HG03060 (cell line): ENCODE measurements at regions not wholly inside any gene's neighbourhood (a gene's known extent, or its start where the extent isn't known, plus 50 kb on each side); places are given as distances from the start of the nearest gene placed in this dataset.

Experiments used
- ATAC-seq: cut with Tn5 transposase; IDR thresholded peaks from one replicate; pipeline ENCODE4 v1.9.1; 2021; ENCODE audit warnings: low read depth, moderate number of reproducible peaks; ENCODE audit not compliant: unreplicated experiment

- ATAC-seq = no peak
Observed at GRCh38 chr6:150651808-150652470, 52.3 kb downstream of the PLEKHG1 start.

- ATAC-seq = no peak
Observed at GRCh38 chr6:150652848-150653613, 53.3 kb downstream of the PLEKHG1 start.

DNA sequence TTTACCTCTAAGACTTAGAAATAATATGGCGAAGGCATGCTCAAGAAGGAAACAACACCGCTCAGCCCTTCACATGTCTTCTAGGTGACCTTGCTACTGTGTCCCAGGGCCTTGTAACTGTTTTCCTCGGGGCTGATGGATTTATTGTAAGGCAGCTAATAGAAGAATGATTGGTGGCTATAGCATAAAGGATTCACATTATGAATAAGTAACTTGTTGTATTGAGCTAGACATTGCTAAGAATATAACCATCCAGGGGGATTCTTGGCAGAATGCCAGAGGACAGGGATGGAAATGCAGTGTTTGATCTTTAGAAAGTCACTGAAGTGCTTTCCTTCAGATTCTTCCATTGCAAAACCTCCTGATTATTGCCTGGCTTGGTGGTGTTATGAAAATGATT lies 54.9 kb downstream of the PLEKHG1 start:
- ATAC-seq = no peak

DNA sequence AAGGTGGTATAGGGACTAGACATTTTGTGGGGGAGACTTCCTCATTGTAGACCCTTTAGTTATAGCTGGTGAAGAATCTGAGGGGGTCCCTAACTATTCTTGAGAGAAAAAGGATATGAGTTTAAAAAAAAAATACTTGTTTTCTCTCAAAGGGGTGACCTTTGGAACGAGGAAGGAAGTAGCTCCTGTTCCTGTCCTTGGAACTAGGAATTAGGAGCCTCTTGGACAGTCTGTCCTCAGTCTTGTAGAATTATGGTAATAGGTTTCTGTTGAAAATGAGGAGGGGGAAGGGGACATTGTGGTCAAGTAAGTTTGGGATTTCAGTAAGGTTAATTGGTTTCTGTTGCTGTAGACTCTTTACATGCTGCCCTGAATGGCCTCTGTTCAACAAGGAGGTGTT lies 56.5 kb downstream of the PLEKHG1 start:
- no peak for ATAC-seq

DNA sequence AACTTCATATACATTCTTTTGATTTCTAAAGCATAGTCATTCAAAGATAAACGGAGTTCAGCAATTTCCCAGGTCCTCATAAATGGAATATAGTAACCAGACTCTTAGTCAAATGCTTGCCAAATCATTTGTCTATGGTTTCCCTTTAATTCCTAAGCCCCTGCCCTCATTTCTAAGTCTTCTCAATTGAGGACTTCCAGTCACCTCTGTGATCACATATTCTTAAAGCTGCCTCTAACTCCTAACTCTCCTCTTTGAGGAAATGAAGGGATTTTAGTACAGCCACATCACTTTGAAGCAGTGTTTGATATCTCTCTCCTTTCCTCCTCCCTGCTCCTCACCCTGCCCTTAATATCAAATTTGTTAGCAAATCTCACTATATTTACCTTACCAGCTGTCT lies 58.7 kb downstream of the PLEKHG1 start:
- no peak for ATAC-seq

GRCh38 chr6:150659046-150659763 lies 59.5 kb downstream of the PLEKHG1 start:
- ATAC-seq = no peak

- no peak for ATAC-seq
Observed at GRCh38 chr6:150661216-150662007, 61.7 kb downstream of the PLEKHG1 start.

- no peak for ATAC-seq
Observed at GRCh38 chr6:150662814-150663213, 63.1 kb downstream of the PLEKHG1 start.

GRCh38 chr6:150664091-150664490 lies 64.4 kb downstream of the PLEKHG1 start:
- ATAC-seq = no peak

- no peak for ATAC-seq
Observed at GRCh38 chr6:150666071-150666470, 66.4 kb downstream of the PLEKHG1 start.

DNA sequence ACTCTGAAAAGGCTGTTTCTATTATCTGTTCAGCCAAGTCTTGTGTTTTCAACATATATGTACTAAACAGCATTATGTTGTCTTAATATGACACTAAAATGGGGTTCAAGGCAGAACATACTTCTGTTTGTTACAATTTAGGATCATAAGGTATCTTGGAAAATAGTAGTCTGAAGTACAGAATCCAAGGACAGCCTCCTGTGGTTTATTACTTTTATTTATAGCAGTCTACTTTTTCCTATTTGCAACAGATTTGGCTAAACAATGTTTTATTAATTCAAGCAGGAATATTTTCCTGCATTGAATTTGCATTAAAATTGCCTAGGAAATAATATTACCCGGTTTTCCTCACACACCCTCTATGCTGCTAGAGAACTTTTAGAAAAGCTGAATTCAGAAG lies 67.7 kb downstream of the PLEKHG1 start:
- no peak for ATAC-seq

DNA sequence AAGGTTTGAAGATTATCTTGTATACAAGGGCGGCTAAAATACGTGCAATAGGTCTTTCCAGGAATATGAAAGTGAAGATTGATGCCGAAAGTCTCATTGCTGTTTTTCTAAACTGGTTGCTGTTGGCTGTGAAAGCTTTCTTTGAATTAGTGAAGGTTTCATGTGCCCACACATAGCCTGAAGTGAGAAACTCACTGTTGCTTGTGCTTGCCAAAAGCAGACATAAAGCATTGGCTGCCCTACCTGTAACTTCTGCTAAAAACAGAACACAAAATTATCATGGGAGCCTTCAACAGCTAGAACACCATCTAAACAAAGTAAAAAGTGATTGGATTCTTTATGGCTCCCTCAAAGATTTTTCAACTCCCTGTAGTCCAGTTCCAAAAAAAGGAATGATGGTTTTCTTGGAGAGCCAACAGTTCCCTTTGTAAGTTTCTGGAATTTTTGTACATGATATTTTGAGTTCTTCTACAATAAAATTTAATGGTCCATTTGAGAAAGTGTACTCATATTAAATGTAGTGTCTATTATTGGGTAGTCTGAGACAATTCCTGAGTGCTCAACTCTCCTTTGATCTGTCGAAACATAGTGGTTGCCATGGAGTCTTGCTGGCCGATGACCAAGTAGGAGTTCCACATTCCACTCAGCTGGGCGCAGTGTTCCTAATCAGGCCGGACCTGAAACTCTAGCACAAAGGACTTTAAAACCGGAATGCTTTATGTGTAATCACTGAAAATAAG lies 68.5 kb downstream of the PLEKHG1 start:
- no peak for ATAC-seq

DNA sequence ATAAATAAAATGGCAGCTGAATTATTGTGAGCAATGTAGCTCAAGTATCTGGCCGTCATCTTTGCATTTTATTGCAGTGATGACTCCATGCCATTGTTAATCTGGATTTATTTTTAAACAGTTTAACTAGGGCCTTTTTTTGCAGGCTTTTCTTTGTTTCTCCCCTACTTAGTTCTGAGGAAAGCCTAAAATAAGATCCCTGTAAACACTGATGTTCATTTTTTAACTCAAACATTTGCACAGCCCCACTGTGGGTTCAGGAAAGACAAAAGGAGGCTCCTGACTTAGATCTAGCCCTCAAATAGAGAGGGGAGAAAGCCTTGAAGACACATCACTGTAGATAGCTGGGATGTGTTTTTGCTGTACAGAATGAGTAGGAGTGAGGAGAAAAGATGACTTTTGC lies 69.2 kb downstream of the PLEKHG1 start:
- no peak for ATAC-seq

GRCh38 chr6:150670311-150670710 lies 70.6 kb downstream of the PLEKHG1 start:
- ATAC-seq = no peak

- no peak for ATAC-seq
Observed at GRCh38 chr6:150672800-150673199, 73.1 kb downstream of the PLEKHG1 start.

GRCh38 chr6:150673720-150674346 lies 74.1 kb downstream of the PLEKHG1 start:
- ATAC-seq = no peak

GRCh38 chr6:150676344-150676743 lies 76.7 kb downstream of the PLEKHG1 start:
- no peak for ATAC-seq

DNA sequence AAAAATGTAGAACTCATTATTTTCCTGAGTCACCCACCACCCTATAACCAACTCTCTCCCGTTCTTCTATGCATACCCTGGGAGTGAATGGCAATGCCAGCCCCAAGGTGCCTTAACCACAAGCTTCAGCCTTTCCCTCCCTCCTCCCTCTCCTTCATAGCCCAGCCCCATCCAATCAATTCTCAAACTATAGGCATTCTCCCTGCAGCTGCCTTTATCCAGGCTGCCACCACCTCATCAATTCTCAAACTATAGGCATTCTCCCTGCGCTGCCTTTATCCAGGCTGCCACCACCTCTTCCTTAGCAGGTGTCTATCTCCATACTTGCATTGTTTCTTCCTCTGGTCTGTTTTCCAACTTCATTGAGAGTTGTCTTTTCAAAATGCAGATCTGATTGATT lies 77.1 kb downstream of the PLEKHG1 start:
- no peak for ATAC-seq

DNA sequence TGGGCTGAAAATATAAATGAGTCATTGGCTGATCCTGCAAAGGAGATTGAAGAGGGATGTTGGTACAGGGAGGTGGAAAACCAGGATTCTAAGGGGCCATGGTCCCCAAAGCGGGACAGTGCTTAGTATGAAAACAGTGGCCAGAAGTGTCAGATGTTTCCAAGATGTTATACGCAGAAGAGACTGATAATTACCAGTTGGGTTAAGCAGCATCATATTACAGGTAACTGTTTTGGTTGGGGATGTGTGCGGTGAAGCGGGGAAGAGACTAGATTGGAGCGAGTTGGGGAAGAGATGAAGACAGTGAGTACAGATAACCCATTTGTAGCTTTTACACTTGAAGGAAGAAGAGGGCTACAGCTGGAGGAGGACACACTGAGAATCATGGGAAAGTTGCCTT lies 80.8 kb downstream of the PLEKHG1 start:
- ATAC-seq = no peak
